Gastrocnemius medialis (tissue), 4 donors: ENCODE measurements at regions not wholly inside any gene's neighbourhood (a gene's known extent, or its start where the extent isn't known, plus 50 kb on each side); places are given as distances from the start of the nearest gene placed in this dataset.

Source experiments
- POLR2A ChIP-seq, 2 donors: fragments of 450-650 bp; IDR thresholded peaks; one replicate each; pipeline ENCODE4 v1.6.1; 2017; ENCODE audit warnings: antibody characterized with exemption in 2 of 2, mild to moderate bottlenecking in 2 of 2, moderate library complexity in 2 of 2
- TF ChIP-seq, protein P1 (sequence below), 5 experiments: fragments of 450-650 bp in 3 of 5; fragments of 200-600 bp in 2 of 5; sonication (generic) in 2 of 5; IDR thresholded peaks in 4 of 5; conservative IDR thresholded peaks in 1 of 5; 1 replicate in 4 of 5; 2 replicates in 1 of 5; pipeline ENCODE4 v1.5.1; 2016 to 2019; ENCODE audit warnings: antibody characterized with exemption in 5 of 5, mild to moderate bottlenecking in 3 of 5, moderate library complexity in 3 of 5

DNA sequence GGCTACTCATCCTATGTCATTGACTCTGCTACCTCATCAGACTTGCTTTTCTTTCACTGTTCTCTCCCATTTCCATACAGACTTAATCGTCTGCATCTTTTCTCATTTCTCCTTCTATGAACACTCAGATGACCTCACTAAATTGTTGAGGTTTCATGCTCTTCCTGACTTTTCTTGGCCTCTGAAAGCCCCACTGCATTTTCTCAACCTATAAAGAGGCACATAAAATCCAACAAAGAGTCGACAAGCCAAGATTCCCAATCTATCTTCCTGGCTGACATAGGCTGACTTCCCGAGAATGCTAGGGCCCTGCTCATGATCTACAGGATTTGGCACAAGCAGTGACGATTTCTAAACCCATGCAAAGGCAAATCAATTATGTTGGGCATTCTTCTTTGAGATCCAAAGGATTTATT is 280.8 kb upstream of the DPYD start:
- TF ChIP-seq, protein P1, sequence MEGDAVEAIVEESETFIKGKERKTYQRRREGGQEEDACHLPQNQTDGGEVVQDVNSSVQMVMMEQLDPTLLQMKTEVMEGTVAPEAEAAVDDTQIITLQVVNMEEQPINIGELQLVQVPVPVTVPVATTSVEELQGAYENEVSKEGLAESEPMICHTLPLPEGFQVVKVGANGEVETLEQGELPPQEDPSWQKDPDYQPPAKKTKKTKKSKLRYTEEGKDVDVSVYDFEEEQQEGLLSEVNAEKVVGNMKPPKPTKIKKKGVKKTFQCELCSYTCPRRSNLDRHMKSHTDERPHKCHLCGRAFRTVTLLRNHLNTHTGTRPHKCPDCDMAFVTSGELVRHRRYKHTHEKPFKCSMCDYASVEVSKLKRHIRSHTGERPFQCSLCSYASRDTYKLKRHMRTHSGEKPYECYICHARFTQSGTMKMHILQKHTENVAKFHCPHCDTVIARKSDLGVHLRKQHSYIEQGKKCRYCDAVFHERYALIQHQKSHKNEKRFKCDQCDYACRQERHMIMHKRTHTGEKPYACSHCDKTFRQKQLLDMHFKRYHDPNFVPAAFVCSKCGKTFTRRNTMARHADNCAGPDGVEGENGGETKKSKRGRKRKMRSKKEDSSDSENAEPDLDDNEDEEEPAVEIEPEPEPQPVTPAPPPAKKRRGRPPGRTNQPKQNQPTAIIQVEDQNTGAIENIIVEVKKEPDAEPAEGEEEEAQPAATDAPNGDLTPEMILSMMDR (IDR thresholded peaks at IDR 0.05 in 4 of 5, conservative IDR thresholded peaks at IDR 0.05 in 1 of 5): no peak
- no peak for TF ChIP-seq POLR2A (IDR thresholded peaks at IDR 0.05)
